GM12864 (cell line): ENCODE measurements at regions not wholly inside any gene's neighbourhood (a gene's known extent, or its start where the extent isn't known, plus 50 kb on each side); places are given as distances from the start of the nearest gene placed in this dataset.

Experiments
- DNase-seq: peaks from one replicate; pipeline ENCODE4 v3.0.0-alpha.2; 2011; ENCODE audit warnings: low read depth
- H3K4me3 ChIP-seq: 2 replicates; pipeline ENCODE4 v1.5.1; 2011; ENCODE audit warnings: mild to moderate bottlenecking, low read depth, low read length, control low read depth
- TF ChIP-seq, protein P1 (sequence below): IDR thresholded peaks from 2 replicates; pipeline ENCODE4 v1.5.1; 2011; ENCODE audit warnings: low read depth, mild to moderate bottlenecking, moderate library complexity, low read length, control low read depth, inconsistent platforms; ENCODE audit errors: missing control alignments

DNA sequence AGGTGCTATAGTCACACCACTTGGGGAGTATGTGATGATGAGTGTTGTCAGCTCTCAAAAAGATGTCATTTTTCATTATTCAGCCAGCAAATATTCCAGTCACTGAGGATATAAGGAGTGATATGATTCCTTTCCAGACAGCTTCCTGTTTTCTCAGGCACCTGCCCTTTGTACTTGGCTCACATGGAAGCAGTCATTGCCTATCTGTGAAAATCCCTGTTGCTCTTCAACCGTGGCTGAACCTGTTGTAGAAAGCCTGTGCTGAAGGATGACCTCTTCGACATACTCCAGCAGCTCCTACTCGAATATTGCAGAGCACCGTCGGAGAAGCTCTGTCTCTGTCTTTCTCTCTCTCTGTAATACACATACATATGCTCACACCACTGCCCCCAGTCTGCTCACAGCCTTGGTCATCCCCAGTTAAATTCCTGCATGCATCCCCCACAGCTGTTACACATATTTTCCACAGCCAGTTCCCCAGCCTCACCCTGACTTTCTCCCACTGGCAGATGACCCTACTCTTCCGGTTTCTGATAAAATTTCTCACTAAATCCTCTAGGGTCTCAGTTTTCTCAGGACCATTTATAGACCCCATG, 204.2 kb upstream of the ARGLU1 start:
- TF ChIP-seq, protein P1, sequence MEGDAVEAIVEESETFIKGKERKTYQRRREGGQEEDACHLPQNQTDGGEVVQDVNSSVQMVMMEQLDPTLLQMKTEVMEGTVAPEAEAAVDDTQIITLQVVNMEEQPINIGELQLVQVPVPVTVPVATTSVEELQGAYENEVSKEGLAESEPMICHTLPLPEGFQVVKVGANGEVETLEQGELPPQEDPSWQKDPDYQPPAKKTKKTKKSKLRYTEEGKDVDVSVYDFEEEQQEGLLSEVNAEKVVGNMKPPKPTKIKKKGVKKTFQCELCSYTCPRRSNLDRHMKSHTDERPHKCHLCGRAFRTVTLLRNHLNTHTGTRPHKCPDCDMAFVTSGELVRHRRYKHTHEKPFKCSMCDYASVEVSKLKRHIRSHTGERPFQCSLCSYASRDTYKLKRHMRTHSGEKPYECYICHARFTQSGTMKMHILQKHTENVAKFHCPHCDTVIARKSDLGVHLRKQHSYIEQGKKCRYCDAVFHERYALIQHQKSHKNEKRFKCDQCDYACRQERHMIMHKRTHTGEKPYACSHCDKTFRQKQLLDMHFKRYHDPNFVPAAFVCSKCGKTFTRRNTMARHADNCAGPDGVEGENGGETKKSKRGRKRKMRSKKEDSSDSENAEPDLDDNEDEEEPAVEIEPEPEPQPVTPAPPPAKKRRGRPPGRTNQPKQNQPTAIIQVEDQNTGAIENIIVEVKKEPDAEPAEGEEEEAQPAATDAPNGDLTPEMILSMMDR = no peak
- no peak for DNase-seq
- H3K4me3 ChIP-seq = no peak overlapping the region

DNA sequence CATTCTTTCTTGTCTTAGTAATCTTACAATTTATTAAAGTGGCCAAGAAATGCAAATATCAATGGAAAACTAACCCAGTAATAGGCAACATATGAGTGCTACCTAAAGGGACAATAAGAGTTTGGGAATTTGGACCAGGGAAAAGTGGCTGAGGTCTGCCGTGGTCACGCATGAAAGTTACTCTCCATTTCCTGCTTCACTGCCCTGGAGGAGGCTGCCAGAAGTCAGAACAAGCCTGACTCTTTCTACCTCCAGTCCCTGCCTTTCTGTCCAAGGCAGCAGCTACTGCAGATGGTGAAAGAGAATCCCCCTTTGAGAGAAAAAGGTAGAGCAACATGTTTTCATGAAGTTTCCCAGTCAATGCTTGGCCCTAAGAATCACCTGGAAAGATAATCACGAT, 201.1 kb upstream of the ARGLU1 start:
- DNase-seq = no peak
- TF ChIP-seq, protein P1 = no peak
- no peak overlapping the region for H3K4me3 ChIP-seq

DNA sequence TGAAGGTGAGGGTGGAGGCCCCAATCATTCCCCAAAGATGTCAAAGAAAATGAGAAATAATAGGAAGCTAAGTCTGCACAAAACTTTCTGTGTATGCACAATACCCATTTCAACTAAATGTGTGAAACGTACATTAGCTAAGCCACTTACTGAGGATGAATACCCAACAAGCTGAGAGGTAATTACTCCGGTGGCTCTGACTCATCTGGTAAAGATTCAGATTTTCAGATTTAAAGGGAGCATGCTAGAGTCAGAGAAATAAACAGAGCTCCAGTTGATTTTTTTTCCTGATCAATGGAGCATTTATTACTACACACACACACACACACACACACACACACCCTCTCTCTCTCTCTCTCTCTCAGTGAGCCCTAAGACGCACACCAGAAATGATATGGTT, 194.8 kb upstream of the ARGLU1 start:
- no peak for DNase-seq
- no peak overlapping the region for H3K4me3 ChIP-seq
- TF ChIP-seq, protein P1 = no peak

DNA sequence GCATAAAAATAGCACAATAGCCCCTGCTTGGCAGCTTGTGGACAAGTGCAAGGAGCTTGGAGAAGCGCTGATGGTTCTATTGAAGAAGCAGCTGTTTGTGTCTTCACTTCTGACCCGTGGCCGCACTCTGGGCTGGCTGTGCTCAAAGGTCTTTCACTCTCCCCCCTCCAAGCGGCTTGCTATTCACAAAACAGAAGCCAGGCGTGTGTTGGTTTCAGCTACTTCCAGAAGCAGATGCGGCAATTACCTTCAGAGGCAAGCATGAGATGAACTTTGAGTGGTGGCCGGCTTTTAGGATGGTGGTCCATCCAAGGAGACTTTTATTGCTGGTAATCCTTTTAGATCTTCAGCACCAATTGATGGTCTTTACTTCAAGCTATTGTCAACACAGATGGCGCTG, 188.5 kb upstream of the ARGLU1 start:
- no peak for DNase-seq
- no peak overlapping the region for H3K4me3 ChIP-seq
- TF ChIP-seq, protein P1 = no peak

DNA sequence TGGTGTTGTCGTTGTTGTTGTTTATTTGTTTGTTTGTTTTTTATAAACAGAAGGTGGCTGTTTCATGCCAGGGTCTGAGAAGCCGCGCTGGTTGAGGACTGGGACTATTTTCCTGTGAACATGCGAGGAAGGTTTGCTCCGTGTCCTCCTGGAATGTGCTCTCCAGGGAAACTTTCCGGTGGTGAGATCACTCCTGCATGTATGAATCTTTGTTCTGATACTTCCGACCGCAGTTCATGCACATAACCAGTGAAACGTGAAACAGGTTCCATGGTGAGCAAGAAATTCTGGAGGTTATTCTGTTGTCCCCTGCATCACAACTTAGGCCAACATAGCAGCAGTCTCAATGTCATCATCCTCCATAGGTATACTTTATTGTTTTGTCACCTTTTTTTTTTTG, 187.6 kb upstream of the ARGLU1 start:
- no peak for DNase-seq
- no peak overlapping the region for H3K4me3 ChIP-seq
- TF ChIP-seq, protein P1 = no peak

DNA sequence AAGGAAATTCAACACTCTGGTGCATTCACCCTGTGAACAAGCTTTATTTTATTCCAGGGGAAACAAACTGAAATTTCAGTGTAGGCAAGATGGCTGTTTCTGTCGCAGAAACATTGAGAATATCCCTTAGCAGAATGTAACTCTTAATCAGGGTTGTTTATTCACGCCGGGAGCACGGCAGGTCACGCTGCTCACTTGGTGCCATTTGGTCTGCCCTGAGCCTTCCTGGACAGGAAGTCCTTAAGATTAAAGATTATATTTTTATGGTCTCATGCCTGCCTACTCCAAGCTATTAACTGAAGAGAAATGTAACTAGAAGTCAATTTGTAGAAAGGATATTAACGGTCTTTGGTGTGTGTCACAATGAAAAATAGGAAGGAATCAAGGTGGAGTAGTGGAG, 185.3 kb upstream of the ARGLU1 start:
- TF ChIP-seq, protein P1 = no peak
- DNase-seq = no peak
- H3K4me3 ChIP-seq = no peak overlapping the region

DNA sequence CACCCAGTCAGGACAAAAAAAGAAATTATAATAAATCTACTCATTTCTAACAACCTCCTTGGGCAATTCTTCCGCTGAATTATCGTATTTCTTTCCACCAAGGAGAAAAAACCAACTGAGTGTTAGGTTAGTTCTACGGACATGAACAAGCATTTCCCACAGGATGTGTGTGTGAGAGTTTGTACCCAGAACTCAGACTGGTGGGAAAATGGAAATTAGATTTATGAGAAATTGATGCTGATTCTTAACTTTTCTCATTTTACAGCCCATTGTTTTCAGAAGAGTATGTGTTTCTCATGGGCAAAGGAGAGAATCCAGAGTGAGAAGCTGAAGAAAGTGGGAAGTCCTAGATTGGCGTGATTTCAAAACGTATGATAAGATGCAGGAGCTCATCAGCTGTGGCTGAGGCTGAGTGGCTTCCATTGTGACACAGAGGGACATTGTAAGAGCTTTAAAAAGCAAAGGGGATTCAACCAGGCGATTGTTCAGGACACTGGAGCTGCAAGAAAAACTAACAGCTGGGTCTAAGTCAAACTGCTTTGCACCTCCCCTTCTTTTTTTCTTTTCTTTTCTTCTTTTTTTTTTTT, 184.7 kb upstream of the ARGLU1 start:
- no peak overlapping the region for H3K4me3 ChIP-seq
- TF ChIP-seq, protein P1 = no peak
- no peak for DNase-seq
